ENCODE measurements at regions not wholly inside any gene's neighbourhood (a gene's known extent, or its start where the extent isn't known, plus 50 kb on each side); places are given as distances from the start of the nearest gene placed in this dataset.
"Not testable (repeated sequence)": the region's sequence is repeated elsewhere in the genome, so short reads cannot be mapped to it uniquely, and the experiment has no call there.

DNA sequence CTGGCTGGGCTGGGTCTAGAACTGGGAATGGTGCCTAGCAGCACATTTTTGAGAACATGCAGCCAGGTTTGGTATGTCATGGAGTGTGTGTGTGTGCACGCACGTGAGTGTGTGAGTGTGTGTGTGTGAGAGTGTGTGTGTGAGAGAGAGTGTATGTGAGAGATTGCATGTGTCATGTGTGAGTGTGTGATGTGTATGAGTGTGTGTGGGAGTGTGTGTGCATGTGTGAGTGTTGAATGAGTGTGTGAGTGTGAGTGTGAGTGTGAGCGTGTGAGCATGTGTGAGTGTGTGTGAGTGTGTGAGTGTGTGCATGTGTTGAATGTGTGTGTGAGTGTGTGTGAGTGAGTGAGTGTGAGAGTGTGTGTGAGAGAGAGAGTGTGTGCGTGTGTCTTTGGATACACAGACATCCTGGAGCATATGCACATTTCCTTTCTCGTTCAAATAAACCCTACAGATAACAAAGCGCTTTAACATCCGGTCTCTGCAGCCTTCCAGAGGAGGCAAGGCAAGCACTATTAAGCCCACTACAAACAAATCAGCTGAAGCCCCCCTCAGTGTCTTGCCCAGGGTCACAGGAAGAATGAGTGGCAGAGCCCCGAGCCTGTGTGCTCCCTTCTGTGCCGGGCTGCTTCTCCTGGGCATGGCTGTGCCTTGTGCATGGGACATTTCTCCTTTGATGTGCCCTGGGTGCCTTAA, 108.7 kb upstream of the ETV6 start:
- TF ChIP-seq, protein P1, sequence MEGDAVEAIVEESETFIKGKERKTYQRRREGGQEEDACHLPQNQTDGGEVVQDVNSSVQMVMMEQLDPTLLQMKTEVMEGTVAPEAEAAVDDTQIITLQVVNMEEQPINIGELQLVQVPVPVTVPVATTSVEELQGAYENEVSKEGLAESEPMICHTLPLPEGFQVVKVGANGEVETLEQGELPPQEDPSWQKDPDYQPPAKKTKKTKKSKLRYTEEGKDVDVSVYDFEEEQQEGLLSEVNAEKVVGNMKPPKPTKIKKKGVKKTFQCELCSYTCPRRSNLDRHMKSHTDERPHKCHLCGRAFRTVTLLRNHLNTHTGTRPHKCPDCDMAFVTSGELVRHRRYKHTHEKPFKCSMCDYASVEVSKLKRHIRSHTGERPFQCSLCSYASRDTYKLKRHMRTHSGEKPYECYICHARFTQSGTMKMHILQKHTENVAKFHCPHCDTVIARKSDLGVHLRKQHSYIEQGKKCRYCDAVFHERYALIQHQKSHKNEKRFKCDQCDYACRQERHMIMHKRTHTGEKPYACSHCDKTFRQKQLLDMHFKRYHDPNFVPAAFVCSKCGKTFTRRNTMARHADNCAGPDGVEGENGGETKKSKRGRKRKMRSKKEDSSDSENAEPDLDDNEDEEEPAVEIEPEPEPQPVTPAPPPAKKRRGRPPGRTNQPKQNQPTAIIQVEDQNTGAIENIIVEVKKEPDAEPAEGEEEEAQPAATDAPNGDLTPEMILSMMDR (IDR thresholded peaks at IDR 0.05; ENCODE audit: low read depth, low read length): no peak
- H3K9me3 ChIP-seq: no peaks in the 10 kb centered on the region
- no peaks in the 10 kb centered on the region for H3K27me3 ChIP-seq
- no peaks in the 10 kb centered on the region for H3K36me3 ChIP-seq
- no peak for DNase-seq
- H3K4me3 ChIP-seq (ENCODE audit: low read depth, low read length): no peak overlapping the region
- H3K4me1 ChIP-seq: peaks cover 8% of the 10 kb centered on the region

DNA sequence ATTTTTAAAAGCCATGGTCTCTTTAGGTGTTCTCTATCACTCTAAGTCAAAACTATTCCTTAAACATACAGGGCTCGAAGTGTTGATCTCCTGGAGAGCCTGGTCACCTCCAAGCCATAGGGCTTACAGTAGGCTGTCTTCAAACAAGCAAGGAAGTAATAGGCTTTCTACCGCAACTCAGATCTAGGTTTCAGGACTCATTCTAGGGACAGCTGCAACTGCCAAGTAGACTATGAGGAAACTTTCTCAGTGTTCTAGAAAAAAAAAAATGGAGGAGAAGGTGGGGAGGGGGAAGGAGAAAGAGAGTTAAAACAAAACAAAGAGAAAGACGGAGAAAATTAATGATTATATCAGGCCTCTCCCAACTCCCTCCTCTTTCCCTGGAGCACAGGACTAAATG, 106.9 kb upstream of the ETV6 start:
- Histone ChIP-seq H3K36me3 (no peaks in the 10 kb centered on the region), H3K27me3 (no peaks in the 10 kb centered on the region), H3K4me3 (ENCODE audit: low read depth, low read length) (no peak overlapping the region), H3K4me1 (peaks cover 8% of the 10 kb centered on the region), H3K9me3 (no peaks in the 10 kb centered on the region)
- no peak for DNase-seq
- TF ChIP-seq, protein P1 (IDR thresholded peaks at IDR 0.05; ENCODE audit: low read depth, low read length): no peak

GRCh38 chr12:11543457-11544158, 105.9 kb upstream of the ETV6 start:
- TF ChIP-seq, protein P1 (IDR thresholded peaks at IDR 0.05; ENCODE audit: low read depth, low read length): no peak
- no peak overlapping the region for H3K4me3 ChIP-seq (ENCODE audit: low read depth, low read length)
- no peaks in the 10 kb centered on the region for H3K36me3 ChIP-seq
- no peaks in the 10 kb centered on the region for H3K9me3 ChIP-seq
- peaks cover 8% of the 10 kb centered on the region for H3K4me1 ChIP-seq
- no peak for DNase-seq
- no peaks in the 10 kb centered on the region for H3K27me3 ChIP-seq

DNA sequence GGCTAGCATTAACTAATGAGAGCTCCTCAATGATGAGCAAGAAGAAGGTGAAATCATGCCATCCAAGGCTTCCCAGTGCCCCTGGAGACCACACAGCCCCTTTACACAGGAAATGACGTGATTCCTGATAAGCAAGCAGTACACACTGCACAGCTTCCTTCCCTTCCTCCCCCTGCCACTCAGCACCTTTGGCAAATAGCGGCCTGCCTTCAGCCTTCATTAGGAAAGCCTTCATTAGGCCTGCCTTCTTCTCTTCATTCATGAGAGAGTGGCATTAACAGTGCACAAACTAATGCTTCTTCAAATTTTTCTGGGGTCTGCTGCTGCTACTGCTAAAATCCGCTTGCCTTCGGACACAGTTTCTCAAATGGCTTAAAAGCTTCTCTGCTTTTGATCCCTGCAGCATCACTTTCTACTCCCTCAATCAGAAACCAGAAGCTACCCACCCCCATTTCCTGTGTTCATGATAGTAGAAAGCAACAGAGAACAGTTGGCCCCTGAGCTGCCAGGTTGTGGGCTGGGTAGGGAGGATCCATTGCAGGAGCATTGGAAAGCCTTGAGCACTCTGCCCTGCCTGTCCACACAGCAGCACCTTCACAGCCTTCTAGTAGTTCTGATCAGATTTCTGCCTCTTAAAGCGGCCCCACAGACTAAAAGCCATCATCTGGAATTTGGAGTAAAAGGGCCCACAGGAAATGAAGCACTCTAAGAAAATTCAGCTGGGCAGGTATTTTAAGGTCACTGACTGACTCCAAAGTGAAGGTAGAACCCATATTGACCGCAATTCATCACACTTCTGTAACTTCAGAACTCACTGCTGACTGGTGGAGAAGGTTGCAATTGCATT, 103.8 kb upstream of the ETV6 start:
- Histone ChIP-seq H3K27me3 (no peaks in the 10 kb centered on the region), H3K4me1 (peaks cover 8% of the 10 kb centered on the region), H3K36me3 (no peaks in the 10 kb centered on the region), H3K4me3 (ENCODE audit: low read depth, low read length) (no peak overlapping the region), H3K9me3 (no peaks in the 10 kb centered on the region; the same call in 1 of the 2 replicates)
- TF ChIP-seq, protein P1 (IDR thresholded peaks at IDR 0.05; ENCODE audit: low read depth, low read length): no peak
- peak; percentile 22 for DNase-seq

DNA sequence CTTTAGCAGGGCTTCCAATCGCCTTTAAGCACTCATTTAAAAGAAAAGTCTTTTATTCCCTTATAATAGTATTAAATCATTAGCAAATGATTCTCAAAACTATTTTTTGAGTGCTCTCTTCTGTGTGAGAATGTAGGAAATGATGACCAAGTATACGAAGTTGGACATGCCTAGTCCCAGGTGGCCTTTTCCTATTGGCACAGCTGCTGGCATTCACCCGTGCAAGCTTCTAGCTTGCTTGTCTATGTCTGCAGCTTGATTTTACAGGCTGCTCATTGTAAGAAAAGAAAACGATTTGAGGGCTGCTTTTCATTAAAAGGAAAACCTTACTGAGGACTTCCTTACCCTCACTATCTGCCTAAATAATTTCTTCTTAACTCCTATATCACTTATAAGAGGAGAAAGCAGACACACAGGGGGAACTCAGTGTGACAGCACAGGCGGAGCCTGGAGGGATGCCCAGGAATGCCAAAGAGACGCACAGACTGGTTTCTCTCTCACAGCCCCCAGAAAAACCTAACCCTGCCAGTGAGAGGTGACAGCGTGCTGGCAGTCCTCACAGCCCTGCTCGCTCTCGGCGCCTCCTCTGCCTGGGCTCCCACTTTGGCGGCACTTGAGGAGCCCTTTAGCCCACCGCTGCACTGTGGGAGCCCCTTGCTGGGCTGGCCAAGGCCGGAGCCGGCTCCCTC, 102.7 kb upstream of the ETV6 start:
- H3K4me1 ChIP-seq; H3K9me3 ChIP-seq; H3K27me3 ChIP-seq; H3K36me3 ChIP-seq; DNase-seq; H3K4me3 ChIP-seq (ENCODE audit: low read depth, low read length): not testable (repeated sequence)

- not testable (repeated sequence) for H3K4me3 ChIP-seq (ENCODE audit: low read depth, low read length); H3K9me3 ChIP-seq; DNase-seq; H3K4me1 ChIP-seq; H3K27me3 ChIP-seq; H3K36me3 ChIP-seq
Observed at GRCh38 chr12:11547271-11547646, 102.2 kb upstream of the ETV6 start.

Data from BE2C (cell line).